Adrenal gland (tissue), 5 donors: ENCODE measurements at regions not wholly inside any gene's neighbourhood (a gene's known extent, or its start where the extent isn't known, plus 50 kb on each side); places are given as distances from the start of the nearest gene placed in this dataset.

Experiments
- CTCF ChIP-seq, 6 experiments: fragments of 450-650 bp in 4 of 6; fragments of 200-600 bp in 2 of 6; sonication (generic) in 1 of 6; IDR thresholded peaks; 1 replicate in 5 of 6; 2 replicates in 1 of 6; pipeline versions ENCODE4 v1.5.1 to v1.8.0; 2016 to 2021; ENCODE audit warnings: antibody characterized with exemption in 6 of 6, mild to moderate bottlenecking in 2 of 6, moderate library complexity in 1 of 6
- POLR2A ChIP-seq, 2 donors: fragments of 450-650 bp; IDR thresholded peaks; one replicate each; pipeline ENCODE4 v1.6.1; 2017; ENCODE audit warnings: antibody characterized with exemption in 2 of 2, mild to moderate bottlenecking in 2 of 2, moderate library complexity in 1 of 2
- donor health status: DM: no; HTN: no; CAD: no.

- TF ChIP-seq CTCF (IDR thresholded peaks at IDR 0.05) (no peak), POLR2A (IDR thresholded peaks at IDR 0.05) (no peak)
Measured at GRCh38 chr11:29119116-29119515, 897.7 kb downstream of the KCNA4 start.
